Neural crest cell (in vitro differentiated cells): ENCODE measurements at regions not wholly inside any gene's neighbourhood (a gene's known extent, or its start where the extent isn't known, plus 50 kb on each side); places are given as distances from the start of the nearest gene placed in this dataset.

Experiments
- DNase-seq: peaks from one replicate; pipeline ENCODE4 v3.0.0; 2021; ENCODE audit warnings: low read depth, mixed read lengths, low spot score
- H3K27ac Mint-ChIP-seq: one replicate; pipeline ENCODE4 v1.8.0; 2021; ENCODE audit warnings: mild to moderate bottlenecking, mixed read lengths; ENCODE audit not compliant: unreplicated experiment
- H3K27me3 Mint-ChIP-seq: 2 replicates; pipeline ENCODE4 v1.8.0; 2021; ENCODE audit warnings: low read depth, mild to moderate bottlenecking, mixed read lengths
- H3K36me3 Mint-ChIP-seq: 2 replicates; pipeline ENCODE4 v1.8.0; 2021; ENCODE audit warnings: low read depth, mild to moderate bottlenecking, mixed read lengths
- H3K4me1 Mint-ChIP-seq: 2 replicates; pipeline ENCODE4 v1.8.0; 2021; ENCODE audit warnings: mixed read lengths
- H3K4me3 Mint-ChIP-seq: one replicate; pipeline ENCODE4 v1.8.0; 2021; ENCODE audit warnings: mild to moderate bottlenecking, mixed read lengths
- H3K9me3 Mint-ChIP-seq: 2 replicates; pipeline ENCODE4 v1.8.0; 2021; ENCODE audit warnings: mixed read lengths
- TF ChIP-seq, protein P1 (sequence below): fragments of 200-600 bp; sonication (generic); conservative IDR thresholded peaks from 2 replicates; pipeline ENCODE4 v1.5.0; 2021; ENCODE audit warnings: antibody characterized with exemption, mild to moderate bottlenecking

DNA sequence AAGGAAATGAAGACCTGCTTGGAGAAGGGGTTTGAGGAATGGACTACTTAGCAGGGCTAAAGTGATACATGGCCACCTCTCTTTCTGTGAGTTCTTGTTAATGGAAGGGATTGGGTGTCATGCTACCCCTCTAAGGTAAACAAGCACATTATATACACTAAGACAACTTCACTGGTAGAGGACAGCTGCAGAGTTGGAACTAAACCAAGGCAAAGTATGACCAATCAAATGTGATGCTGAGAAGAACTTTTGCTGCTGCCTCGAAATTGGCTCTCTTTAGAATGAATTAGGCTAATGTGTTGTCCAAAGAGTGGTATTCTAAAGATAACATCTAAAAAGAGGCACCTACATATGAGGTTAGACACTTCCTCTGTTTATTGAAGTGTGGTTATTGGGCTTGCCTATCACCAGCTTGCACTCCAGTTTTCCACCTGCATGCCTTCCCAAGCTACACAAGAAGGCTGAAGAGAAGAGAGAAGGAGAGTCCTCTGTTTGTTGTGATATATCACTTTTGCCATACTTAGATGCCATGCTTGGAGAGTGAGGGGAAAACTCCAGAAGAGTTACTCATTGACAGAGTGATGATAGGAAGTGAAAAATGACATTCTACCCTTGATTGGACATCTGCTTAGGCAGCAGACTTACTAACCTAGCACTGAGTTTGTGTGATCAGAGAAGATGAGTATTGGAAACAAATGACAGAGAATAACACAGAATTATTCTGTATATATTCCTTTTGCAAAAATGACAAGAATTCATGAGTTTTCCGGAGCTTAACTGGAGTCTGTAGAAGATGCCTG, 536.1 kb downstream of the ZNF608 start:
- DNase-seq: no peak
- Mint-ChIP-seq H3K4me3 (no peak overlapping the region), H3K27ac (peak overlapping the region; percentile 86), H3K9me3 (peaks cover 24% of the 10 kb centered on the region), H3K36me3 (peaks cover 25% of the 10 kb centered on the region), H3K4me1 (no peaks in the 10 kb centered on the region), H3K27me3 (no peaks in the 10 kb centered on the region)
- TF ChIP-seq, protein P1, sequence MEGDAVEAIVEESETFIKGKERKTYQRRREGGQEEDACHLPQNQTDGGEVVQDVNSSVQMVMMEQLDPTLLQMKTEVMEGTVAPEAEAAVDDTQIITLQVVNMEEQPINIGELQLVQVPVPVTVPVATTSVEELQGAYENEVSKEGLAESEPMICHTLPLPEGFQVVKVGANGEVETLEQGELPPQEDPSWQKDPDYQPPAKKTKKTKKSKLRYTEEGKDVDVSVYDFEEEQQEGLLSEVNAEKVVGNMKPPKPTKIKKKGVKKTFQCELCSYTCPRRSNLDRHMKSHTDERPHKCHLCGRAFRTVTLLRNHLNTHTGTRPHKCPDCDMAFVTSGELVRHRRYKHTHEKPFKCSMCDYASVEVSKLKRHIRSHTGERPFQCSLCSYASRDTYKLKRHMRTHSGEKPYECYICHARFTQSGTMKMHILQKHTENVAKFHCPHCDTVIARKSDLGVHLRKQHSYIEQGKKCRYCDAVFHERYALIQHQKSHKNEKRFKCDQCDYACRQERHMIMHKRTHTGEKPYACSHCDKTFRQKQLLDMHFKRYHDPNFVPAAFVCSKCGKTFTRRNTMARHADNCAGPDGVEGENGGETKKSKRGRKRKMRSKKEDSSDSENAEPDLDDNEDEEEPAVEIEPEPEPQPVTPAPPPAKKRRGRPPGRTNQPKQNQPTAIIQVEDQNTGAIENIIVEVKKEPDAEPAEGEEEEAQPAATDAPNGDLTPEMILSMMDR: no peak

DNA sequence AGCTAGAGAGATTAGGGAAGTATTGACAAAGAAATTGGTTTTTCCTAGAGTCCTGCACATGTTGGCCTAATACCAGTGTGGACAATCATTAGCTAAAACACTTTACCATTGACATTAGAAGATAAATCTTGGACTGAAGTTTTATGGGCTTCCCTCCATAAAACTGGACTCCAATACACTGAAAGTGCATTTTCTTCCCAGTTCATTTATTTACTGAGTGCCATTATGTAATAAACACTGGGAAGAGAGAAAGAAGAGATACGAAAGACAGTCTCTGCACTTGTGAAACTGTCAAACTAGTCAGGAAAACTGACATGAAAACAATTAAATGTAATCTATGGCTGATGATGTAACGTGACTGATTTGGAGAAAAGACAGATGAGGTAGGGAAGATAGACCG, 539.3 kb downstream of the ZNF608 start:
- H3K9me3 Mint-ChIP-seq: peaks cover 20% of the 10 kb centered on the region
- H3K4me1 Mint-ChIP-seq: no peaks in the 10 kb centered on the region
- H3K4me3 Mint-ChIP-seq: no peak overlapping the region
- no peak overlapping the region for H3K27ac Mint-ChIP-seq
- peaks cover 24% of the 10 kb centered on the region for H3K36me3 Mint-ChIP-seq
- TF ChIP-seq, protein P1: no peak
- no peaks in the 10 kb centered on the region for H3K27me3 Mint-ChIP-seq
- DNase-seq: no peak

DNA sequence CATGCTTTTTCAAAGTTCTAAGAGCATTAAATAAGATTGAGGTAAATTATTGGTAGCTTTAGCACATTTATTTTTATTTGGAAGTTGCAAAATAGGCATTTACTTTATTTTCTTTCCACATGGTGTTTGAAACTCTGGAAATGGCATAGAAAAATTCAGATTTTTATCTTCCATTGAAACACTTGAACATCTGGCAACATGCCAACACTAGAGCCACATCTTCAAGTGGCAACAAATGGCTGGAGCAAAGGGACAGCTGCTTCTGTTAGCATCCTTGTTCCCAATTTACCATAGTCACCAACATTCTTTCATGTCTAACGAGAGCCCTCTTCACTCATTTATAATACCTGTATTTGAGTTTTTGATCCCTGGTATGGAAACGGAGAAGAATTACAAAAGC, 539.9 kb downstream of the ZNF608 start:
- Mint-ChIP-seq H3K27me3 (no peaks in the 10 kb centered on the region), H3K36me3 (peaks cover 27% of the 10 kb centered on the region), H3K9me3 (peaks cover 17% of the 10 kb centered on the region), H3K27ac (no peak overlapping the region), H3K4me1 (no peaks in the 10 kb centered on the region), H3K4me3 (no peak overlapping the region)
- TF ChIP-seq, protein P1: no peak
- no peak for DNase-seq

DNA sequence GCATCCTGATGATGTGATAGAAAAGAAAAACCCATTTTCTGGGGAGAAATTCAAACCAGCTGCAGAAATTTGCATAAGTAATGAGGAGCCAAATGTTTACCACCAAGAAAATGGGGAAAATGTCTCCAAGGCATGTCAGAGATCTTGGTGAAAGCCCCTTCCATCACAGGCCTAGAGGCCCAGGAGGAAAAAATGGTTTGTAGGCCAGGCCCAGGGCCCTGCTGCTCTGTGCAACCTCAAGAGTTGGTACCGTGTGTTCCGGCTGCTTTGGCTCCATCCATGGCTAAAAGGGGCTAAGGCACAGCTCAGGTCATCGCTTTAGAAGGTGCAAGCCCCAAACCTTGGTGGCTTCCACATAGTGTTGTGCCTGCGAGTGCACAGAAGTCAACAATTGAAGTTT, 543.1 kb downstream of the ZNF608 start:
- TF ChIP-seq, protein P1: no peak
- H3K4me3 Mint-ChIP-seq: no peak overlapping the region
- no peaks in the 10 kb centered on the region for H3K27me3 Mint-ChIP-seq
- H3K36me3 Mint-ChIP-seq: peaks cover 29% of the 10 kb centered on the region
- H3K27ac Mint-ChIP-seq: no peak overlapping the region
- DNase-seq: no peak
- H3K9me3 Mint-ChIP-seq: peaks cover 18% of the 10 kb centered on the region
- peaks cover 24% of the 10 kb centered on the region for H3K4me1 Mint-ChIP-seq

DNA sequence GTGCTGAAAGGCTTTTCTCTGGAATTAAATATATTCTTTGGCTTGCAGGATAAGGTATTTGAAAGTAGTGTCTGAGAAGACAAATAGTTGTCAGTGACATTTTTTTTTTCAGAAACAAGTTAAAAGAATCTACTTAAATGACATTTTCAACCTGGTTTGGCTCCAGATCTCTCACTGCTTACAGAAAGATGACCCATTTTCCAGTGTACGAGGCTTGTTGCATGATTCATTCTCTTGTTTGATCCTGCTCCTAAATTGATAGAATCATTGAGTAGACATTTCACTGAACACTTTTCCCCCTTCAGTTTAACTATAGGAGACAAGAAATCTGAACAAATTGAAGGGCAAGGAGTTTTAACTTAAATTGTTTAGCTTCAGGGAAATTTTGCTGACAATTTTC, 546.1 kb downstream of the ZNF608 start:
- DNase-seq: no peak
- Mint-ChIP-seq H3K9me3 (peaks cover 15% of the 10 kb centered on the region), H3K4me3 (no peak overlapping the region), H3K27me3 (no peaks in the 10 kb centered on the region), H3K36me3 (peaks cover 26% of the 10 kb centered on the region), H3K27ac (peak overlapping the region; percentile 90), H3K4me1 (peaks cover 53% of the 10 kb centered on the region)
- TF ChIP-seq, protein P1: no peak
